ENCODE measurements at regions not wholly inside any gene's neighbourhood (a gene's known extent, or its start where the extent isn't known, plus 50 kb on each side); places are given as distances from the start of the nearest gene placed in this dataset.

- no peak for DNase-seq
Measured at GRCh38 chr11:8792710-8793109, 110.1 kb downstream of the RPL27A start.

GRCh38 chr11:8793114-8793777 lies 110.7 kb downstream of the RPL27A start:
- Histone ChIP-seq H3K4me1 (ENCODE audit: insufficient read depth) (no peaks in the 10 kb centered on the region), H4K20me1 (ENCODE audit: insufficient read depth) (no peaks in the 10 kb centered on the region), H3K9ac (no peak overlapping the region), H3F3A (ENCODE audit: insufficient read depth) (no peaks in the 10 kb centered on the region), H3K9me2 (ENCODE audit: insufficient read depth) (no peaks in the 10 kb centered on the region), H3K27ac (no peak overlapping the region), H3K9me3 (ENCODE audit: low read depth) (no peaks in the 10 kb centered on the region), H3K27me3 (replicated peaks; ENCODE audit: insufficient read depth) (no peaks in the 10 kb centered on the region), H3K4me2 (ENCODE audit: unreplicated experiment) (no peak overlapping the region), H3K36me3 (ENCODE audit: low read depth) (no peaks in the 10 kb centered on the region), H3K4me3 (no peak overlapping the region), H3K79me2 (ENCODE audit: insufficient read depth) (peaks cover 11% of the 10 kb centered on the region; the same call in 1 of the 2 replicates), H2AFZ (no peak overlapping the region)
- in situ Hi-C loops (cut with MboI): no loop called here
- TF ChIP-seq EZH2 (IDR thresholded peaks at IDR 0.05; ENCODE audit: insufficient read depth, poor library complexity, severe bottlenecking): no peak
- TF ChIP-seq EZH2phosphoT487 (IDR thresholded peaks at IDR 0.05; ENCODE audit: insufficient read depth, low read depth): no peak
- 86 to 92% methylated on average over 4 of the region's 4 CpGs for WGBS, 2 experiments (ENCODE audit: low coverage in 1 of 2, low lambda C conversion rate in 2 of 2, missing lambda C conversion rate in 2 of 2)
- DNase-seq: no peak

More at GRCh38 chr11:8792710-8793109, 110.1 kb downstream of the RPL27A start:
- Histone ChIP-seq H3K9ac (no peak overlapping the region), H3F3A (ENCODE audit: insufficient read depth) (no peaks in the 10 kb centered on the region), H3K9me2 (ENCODE audit: insufficient read depth) (no peaks in the 10 kb centered on the region), H2AFZ (no peak overlapping the region), H3K36me3 (ENCODE audit: low read depth) (no peaks in the 10 kb centered on the region), H3K4me1 (ENCODE audit: insufficient read depth) (no peaks in the 10 kb centered on the region), H3K9me3 (ENCODE audit: low read depth) (no peaks in the 10 kb centered on the region), H3K27ac (no peak overlapping the region), H4K20me1 (ENCODE audit: insufficient read depth) (no peaks in the 10 kb centered on the region), H3K79me2 (ENCODE audit: insufficient read depth) (peaks cover 12% of the 10 kb centered on the region; the same call in 1 of the 2 replicates), H3K4me3 (no peak overlapping the region), H3K27me3 (replicated peaks; ENCODE audit: insufficient read depth) (no peaks in the 10 kb centered on the region), H3K4me2 (ENCODE audit: unreplicated experiment) (no peak overlapping the region)
- 66 to 68% methylated on average over 3 of the region's 3 CpGs for WGBS, 2 experiments (ENCODE audit: low coverage in 1 of 2, low lambda C conversion rate in 2 of 2, missing lambda C conversion rate in 2 of 2)
- in situ Hi-C loops (cut with MboI): no loop called here
- no peak for TF ChIP-seq EZH2phosphoT487 (IDR thresholded peaks at IDR 0.05; ENCODE audit: insufficient read depth, low read depth)
- TF ChIP-seq EZH2 (IDR thresholded peaks at IDR 0.05; ENCODE audit: insufficient read depth, poor library complexity, severe bottlenecking): no peak

GRCh38 chr11:8794126-8794525 lies 111.5 kb downstream of the RPL27A start:
- TF ChIP-seq EZH2 (IDR thresholded peaks at IDR 0.05; ENCODE audit: insufficient read depth, poor library complexity, severe bottlenecking): no peak
- TF ChIP-seq EZH2phosphoT487 (IDR thresholded peaks at IDR 0.05; ENCODE audit: insufficient read depth, low read depth): no peak
- Histone ChIP-seq H3K4me2 (ENCODE audit: unreplicated experiment) (no peak overlapping the region), H3K36me3 (ENCODE audit: low read depth) (no peaks in the 10 kb centered on the region), H3K9ac (no peak overlapping the region), H3K27ac (no peak overlapping the region), H3K27me3 (replicated peaks; ENCODE audit: insufficient read depth) (no peaks in the 10 kb centered on the region), H4K20me1 (ENCODE audit: insufficient read depth) (no peaks in the 10 kb centered on the region), H3K9me2 (ENCODE audit: insufficient read depth) (no peaks in the 10 kb centered on the region), H3K4me3 (no peak overlapping the region), H3K9me3 (ENCODE audit: low read depth) (no peaks in the 10 kb centered on the region), H3F3A (ENCODE audit: insufficient read depth) (no peaks in the 10 kb centered on the region), H3K4me1 (ENCODE audit: insufficient read depth) (no peaks in the 10 kb centered on the region), H2AFZ (no peak overlapping the region), H3K79me2 (ENCODE audit: insufficient read depth) (peaks cover 11% of the 10 kb centered on the region; the same call in 1 of the 2 replicates)
- in situ Hi-C loops (cut with MboI): no loop called here
- DNase-seq: no peak
- WGBS, 2 experiments (ENCODE audit: low coverage in 1 of 2, low lambda C conversion rate in 2 of 2, missing lambda C conversion rate in 2 of 2): 71 to 82% methylated on average over 6 of the region's 6 CpGs

- Histone ChIP-seq H3K27me3 (replicated peaks; ENCODE audit: insufficient read depth) (no peaks in the 10 kb centered on the region), H3K27ac (no peak overlapping the region), H3K4me3 (no peak overlapping the region), H3K9me3 (ENCODE audit: low read depth) (no peaks in the 10 kb centered on the region), H3K36me3 (ENCODE audit: low read depth) (no peaks in the 10 kb centered on the region), H3K79me2 (ENCODE audit: insufficient read depth) (peaks cover 11% of the 10 kb centered on the region; the same call in 1 of the 2 replicates), H3F3A (ENCODE audit: insufficient read depth) (no peaks in the 10 kb centered on the region), H4K20me1 (ENCODE audit: insufficient read depth) (no peaks in the 10 kb centered on the region), H2AFZ (no peak overlapping the region), H3K4me1 (ENCODE audit: insufficient read depth) (no peaks in the 10 kb centered on the region), H3K9ac (no peak overlapping the region), H3K4me2 (ENCODE audit: unreplicated experiment) (no peak overlapping the region), H3K9me2 (ENCODE audit: insufficient read depth) (no peaks in the 10 kb centered on the region)
- in situ Hi-C loops (cut with MboI): no loop called here
- TF ChIP-seq EZH2 (IDR thresholded peaks at IDR 0.05; ENCODE audit: insufficient read depth, poor library complexity, severe bottlenecking): no peak
- TF ChIP-seq EZH2phosphoT487 (IDR thresholded peaks at IDR 0.05; ENCODE audit: insufficient read depth, low read depth): no peak
- WGBS, 2 experiments (ENCODE audit: low coverage in 1 of 2, low lambda C conversion rate in 2 of 2, missing lambda C conversion rate in 2 of 2): 98 to 100% methylated on average over 2 of the region's 2 CpGs
- no peak for DNase-seq
Measured at GRCh38 chr11:8794677-8795103, 112.1 kb downstream of the RPL27A start.
